ENCODE measurements at regions not wholly inside any gene's neighbourhood (a gene's known extent, or its start where the extent isn't known, plus 50 kb on each side); places are given as distances from the start of the nearest gene placed in this dataset.
"Not testable (repeated sequence)": the region's sequence is repeated elsewhere in the genome, so short reads cannot be mapped to it uniquely, and the experiment has no call there.

DNA sequence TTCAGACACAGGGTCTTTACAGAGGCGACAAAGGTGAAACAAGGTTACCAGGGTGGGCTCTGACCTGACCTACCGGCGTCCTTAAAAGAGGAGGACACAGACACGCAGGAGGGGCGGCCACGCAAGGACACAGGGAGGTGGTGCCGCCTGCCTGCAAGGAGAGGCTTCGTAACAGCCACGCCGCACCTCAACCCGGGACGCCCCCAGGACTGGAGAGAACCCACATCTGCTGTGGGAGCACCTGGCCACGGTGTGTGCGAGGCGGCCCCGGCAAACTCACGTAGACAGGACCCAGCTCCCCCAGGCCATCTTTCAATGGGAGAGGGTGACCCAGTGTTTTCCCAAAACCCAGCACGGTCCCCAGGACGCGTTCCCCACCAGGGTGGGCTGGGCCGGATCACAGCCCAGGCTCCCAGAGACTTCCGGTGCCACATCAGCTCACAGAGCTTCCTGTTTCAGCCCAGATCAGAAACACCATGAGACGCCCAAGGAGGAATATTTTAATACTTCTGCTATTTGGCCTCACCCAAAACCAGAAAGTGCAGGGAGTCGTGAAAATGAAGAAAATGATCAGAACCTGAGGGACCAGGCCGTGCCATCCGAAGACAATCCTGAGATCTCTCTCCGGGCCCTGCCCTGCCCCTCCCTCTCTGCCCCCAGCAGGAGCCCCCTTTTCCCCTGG, 5417.4 kb upstream of the TPTE start:
- TF ChIP-seq, protein P1, sequence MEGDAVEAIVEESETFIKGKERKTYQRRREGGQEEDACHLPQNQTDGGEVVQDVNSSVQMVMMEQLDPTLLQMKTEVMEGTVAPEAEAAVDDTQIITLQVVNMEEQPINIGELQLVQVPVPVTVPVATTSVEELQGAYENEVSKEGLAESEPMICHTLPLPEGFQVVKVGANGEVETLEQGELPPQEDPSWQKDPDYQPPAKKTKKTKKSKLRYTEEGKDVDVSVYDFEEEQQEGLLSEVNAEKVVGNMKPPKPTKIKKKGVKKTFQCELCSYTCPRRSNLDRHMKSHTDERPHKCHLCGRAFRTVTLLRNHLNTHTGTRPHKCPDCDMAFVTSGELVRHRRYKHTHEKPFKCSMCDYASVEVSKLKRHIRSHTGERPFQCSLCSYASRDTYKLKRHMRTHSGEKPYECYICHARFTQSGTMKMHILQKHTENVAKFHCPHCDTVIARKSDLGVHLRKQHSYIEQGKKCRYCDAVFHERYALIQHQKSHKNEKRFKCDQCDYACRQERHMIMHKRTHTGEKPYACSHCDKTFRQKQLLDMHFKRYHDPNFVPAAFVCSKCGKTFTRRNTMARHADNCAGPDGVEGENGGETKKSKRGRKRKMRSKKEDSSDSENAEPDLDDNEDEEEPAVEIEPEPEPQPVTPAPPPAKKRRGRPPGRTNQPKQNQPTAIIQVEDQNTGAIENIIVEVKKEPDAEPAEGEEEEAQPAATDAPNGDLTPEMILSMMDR (IDR thresholded peaks at IDR 0.05) = not testable (repeated sequence)
- TF ChIP-seq POLR2A (IDR thresholded peaks at IDR 0.05) = not testable (repeated sequence)

Measured in suprapubic skin (tissue), 3 donors.